ENCODE measurements at regions not wholly inside any gene's neighbourhood (a gene's known extent, or its start where the extent isn't known, plus 50 kb on each side); places are given as distances from the start of the nearest gene placed in this dataset.

GRCh38 chr20:57869291-57869950 lies 159.6 kb upstream of the PMEPA1 start:
- Histone ChIP-seq H3K4me3 (no peak overlapping the region), H3K27me3 (no peaks in the 10 kb centered on the region), H3K36me3 (replicated peaks in 1 of 2) (no peaks in the 10 kb centered on the region), H3K9me3 (replicated peaks in 1 of 3) (no peaks in the 10 kb centered on the region), H3K27ac (no peak overlapping the region), H3K4me1 (replicated peaks in 1 of 2) (no peaks in the 10 kb centered on the region)
- 59 to 74% (median 65%) methylated on average over 10 of the region's 10 CpGs for WGBS, 4 donors
- TF ChIP-seq CTCF (IDR thresholded peaks at IDR 0.05): no peak
- TF ChIP-seq POLR2A (IDR thresholded peaks at IDR 0.05): no peak
- DNase-seq: no peak
- intact Hi-C loops (cut with DNase I): no loop called here

- H3K27ac ChIP-seq: no peak overlapping the region
- H3K36me3 ChIP-seq (replicated peaks in 1 of 2): no peaks in the 10 kb centered on the region
- TF ChIP-seq POLR2A (IDR thresholded peaks at IDR 0.05) (no peak), CTCF (IDR thresholded peaks at IDR 0.05) (no peak)
- no peaks in the 10 kb centered on the region for H3K4me1 ChIP-seq (replicated peaks in 1 of 2)
- no peak overlapping the region for H3K4me3 ChIP-seq
- H3K9me3 ChIP-seq (replicated peaks in 1 of 3): no peaks in the 10 kb centered on the region
- no peaks in the 10 kb centered on the region for H3K27me3 ChIP-seq
- intact Hi-C loops (cut with DNase I): no loop called here
- DNase-seq: no peak
- WGBS, 4 donors: 71 to 85% (median 82%) methylated on average over 6 to 15 of the region's 15 CpGs
Observed at GRCh38 chr20:57868310-57868709, 158.5 kb upstream of the PMEPA1 start.

- Histone ChIP-seq H3K9me3 (replicated peaks in 1 of 3) (no peaks in the 10 kb centered on the region), H3K4me3 (no peak overlapping the region), H3K27me3 (no peaks in the 10 kb centered on the region), H3K4me1 (replicated peaks in 1 of 2) (no peaks in the 10 kb centered on the region), H3K27ac (no peak overlapping the region), H3K36me3 (replicated peaks in 1 of 2) (no peaks in the 10 kb centered on the region)
- DNase-seq: no peak
- intact Hi-C loops (cut with DNase I): no loop called here
- 71 to 88% (median 82%) methylated on average over 2 of the region's 2 CpGs for WGBS, 4 donors
- TF ChIP-seq CTCF (IDR thresholded peaks at IDR 0.05): no peak
- TF ChIP-seq POLR2A (IDR thresholded peaks at IDR 0.05): no peak
Observed at GRCh38 chr20:57867807-57868206, 158.0 kb upstream of the PMEPA1 start.

- H3K27ac ChIP-seq: no peak overlapping the region
Observed at GRCh38 chr20:57867181-57867803, 157.5 kb upstream of the PMEPA1 start.

More at GRCh38 chr20:57867181-57867803, 157.5 kb upstream of the PMEPA1 start:
- no peaks in the 10 kb centered on the region for H3K4me1 ChIP-seq (replicated peaks in 1 of 2)
- no peaks in the 10 kb centered on the region for H3K36me3 ChIP-seq (replicated peaks in 1 of 2)
- H3K27me3 ChIP-seq: no peaks in the 10 kb centered on the region
- TF ChIP-seq CTCF (IDR thresholded peaks at IDR 0.05): no peak
- no peak for TF ChIP-seq POLR2A (IDR thresholded peaks at IDR 0.05)
- DNase-seq: no peak
- 78 to 88% (median 84%) methylated on average over 5 to 10 of the region's 10 CpGs for WGBS, 4 donors
- H3K4me3 ChIP-seq: no peak overlapping the region
- intact Hi-C loops (cut with DNase I): no loop called here
- H3K9me3 ChIP-seq (replicated peaks in 1 of 3): no peaks in the 10 kb centered on the region
